SKM-1 treated with dmso at 0.1 percent for 144 hours (cell line): ENCODE measurements at regions not wholly inside any gene's neighbourhood (a gene's known extent, or its start where the extent isn't known, plus 50 kb on each side); places are given as distances from the start of the nearest gene placed in this dataset.
"Not testable (repeated sequence)": the region's sequence is repeated elsewhere in the genome, so short reads cannot be mapped to it uniquely, and the experiment has no call there.

Experiments
- DNase-seq: peaks from one replicate; lab custom pipeline; 2025; ENCODE audit not compliant: unreplicated experiment; lab: John Stamatoyannopoulos, UW

DNA sequence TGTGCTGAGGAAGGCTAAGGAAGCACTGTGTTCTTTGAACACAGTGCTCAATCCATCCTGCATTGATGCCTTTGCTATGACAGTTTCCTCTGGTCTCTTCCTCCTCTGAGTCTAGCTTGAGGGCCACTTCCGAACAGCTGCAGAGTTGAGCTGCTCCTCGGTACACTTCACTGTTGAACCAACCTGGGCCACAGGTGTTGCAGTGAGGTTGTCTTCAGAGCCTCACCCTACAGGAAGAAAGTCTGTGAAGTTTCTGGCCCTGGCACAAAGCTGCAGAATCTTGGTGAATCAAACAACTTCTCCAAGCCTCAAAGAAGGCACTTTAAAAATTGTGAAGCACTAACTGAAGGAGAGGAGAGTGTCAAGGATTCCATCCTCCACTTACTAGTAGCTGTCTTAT lies 394.0 kb downstream of the KCNRG start:
- DNase-seq, result no peak

DNA sequence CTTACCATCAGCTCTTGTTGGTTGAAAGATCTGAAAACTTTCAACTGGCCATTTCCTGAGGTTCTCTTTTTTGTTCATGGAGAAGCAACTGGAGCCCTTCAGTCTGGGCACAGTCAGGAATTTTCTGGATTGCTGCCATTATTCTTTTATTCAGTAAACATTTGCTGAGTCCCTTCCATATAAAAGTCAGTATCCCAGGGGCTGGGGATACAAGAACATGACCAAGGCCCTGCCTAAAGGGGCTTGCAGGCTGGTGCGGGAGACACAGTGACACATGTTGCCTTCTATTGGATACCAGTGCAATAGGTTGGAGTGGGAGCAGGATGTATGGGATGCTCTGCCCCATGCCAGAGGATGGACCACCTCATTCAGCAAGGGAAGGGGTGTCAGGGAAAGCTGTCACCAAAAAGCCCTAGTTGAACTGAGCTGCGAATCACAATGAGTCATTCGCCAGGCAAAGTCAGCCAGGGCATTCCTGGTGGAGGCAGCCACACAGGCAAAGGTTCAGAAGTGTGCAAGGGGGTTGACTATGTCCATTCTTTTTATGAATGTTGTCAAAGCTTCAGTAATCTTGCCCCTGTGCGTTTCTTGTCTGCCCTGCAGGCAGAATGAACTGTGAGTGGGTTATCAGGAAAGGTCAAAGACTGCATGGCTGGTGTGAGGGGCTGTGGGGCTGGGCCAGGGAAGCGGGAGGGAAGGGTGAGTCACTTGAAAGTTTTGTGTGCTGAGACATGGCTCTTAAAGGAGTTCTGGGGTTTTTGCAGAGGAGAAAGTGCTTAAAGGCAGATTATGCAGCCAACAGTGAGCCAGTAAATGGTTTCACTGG lies 395.9 kb downstream of the KCNRG start:
- DNase-seq, result no peak

DNA sequence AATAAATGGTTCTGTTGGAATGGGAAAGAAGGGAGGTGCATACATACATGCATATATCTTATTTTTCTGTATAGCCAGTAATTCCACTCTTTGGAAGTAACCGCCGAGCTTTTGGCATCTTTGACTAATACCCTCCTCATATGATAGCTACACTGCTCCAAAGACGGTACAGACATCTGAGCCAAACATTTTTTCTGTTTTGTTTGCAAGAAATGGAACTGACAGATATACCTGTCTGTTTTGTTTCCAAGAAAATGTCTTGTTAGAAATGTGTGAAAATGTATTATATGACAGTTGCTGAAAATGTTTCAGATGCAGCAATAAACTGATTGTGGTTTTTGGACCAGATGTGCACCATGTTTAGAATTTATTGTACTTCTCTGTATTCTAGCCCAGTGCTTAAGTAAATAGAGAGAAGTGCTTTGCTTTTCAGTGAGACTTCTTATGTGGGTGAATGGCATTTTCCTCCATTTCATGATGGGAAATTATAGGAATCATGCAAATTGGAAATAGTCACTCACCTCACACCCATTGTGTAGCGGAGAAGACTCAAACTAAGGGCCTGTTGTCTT lies 396.9 kb downstream of the KCNRG start:
- DNase-seq, result no peak

DNA sequence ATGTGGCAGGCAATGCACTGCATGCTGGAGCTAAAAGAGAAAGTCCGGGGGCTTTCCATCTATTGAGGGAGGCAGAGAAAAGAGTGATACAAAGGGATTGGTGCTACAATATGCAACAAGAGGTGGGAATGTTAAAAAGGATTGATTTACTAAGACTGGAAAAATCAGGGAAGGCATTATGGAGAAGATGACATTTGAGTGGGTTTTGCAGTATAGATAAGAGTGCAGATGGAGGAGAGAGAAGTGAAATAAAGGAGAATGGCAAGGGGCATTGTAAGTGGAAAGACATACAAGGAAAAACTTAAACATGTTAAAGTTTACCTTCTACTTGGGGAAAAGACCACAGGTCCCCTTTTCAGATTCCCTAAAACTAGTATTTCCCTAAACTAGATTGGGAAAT lies 399.4 kb downstream of the KCNRG start:
- no peak for DNase-seq

DNA sequence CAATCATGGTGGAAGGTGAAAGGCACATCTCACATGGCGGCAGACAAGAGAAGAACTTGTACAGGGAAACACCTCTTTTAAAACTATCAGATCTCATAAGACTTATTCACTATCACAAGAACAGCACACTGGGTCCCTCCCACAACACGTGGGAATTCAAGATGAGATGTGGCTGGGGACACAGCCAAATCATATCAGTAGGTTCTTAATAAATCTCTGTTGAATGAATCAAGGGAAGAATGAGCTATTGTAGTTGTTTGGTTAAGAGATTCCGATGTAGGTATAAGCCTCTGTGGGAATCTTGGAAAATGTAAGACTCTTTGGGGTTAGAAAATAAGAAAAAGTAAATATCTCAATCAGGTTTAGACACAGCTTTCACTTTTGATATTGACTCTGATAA lies 400.2 kb downstream of the KCNRG start:
- no peak for DNase-seq

DNA sequence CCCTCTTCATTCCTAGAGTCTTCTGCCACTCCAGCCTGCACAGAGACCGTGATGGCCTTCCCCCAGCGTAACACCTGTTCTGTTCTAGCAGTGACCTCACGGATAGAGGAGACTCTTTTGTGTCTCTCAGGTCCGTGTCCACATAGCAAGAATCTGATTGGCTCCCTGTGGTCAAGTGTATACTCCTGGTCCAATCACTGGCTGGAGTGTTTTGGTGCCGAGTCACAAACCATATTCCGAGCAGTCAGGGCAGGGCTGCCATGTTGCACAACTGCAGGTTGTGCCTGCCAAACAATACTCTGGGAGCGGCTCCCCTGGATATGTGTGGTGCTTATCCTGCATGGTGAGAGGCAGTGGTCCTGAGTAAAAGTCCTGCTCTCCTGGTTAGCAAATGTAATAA lies 402.4 kb downstream of the KCNRG start:
- no peak for DNase-seq

DNA sequence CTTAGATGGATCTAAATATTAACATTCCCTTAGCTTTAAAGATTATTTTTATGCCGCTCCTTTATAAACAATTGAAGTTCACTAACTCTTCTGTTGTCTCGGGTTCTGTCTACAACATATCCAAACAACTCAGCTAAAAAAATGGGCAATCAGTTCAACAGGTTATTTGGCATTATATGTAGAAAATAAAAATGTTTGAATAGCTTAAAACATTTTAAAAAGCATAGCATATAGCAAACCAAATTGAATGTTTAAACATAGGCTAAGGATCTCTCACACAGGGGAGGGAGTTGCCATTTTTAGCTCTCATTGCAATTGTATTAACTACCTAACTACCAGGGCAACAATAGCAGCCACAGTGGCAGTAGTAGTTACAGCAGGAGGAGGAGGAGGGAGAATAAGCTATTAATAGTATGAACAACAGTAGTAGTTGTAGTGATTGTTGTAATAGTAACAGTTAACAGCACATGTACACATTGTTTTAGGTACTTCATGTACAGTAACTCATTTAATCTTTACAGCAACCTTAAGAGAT lies 404.2 kb downstream of the KCNRG start:
- DNase-seq, result no peak

DNA sequence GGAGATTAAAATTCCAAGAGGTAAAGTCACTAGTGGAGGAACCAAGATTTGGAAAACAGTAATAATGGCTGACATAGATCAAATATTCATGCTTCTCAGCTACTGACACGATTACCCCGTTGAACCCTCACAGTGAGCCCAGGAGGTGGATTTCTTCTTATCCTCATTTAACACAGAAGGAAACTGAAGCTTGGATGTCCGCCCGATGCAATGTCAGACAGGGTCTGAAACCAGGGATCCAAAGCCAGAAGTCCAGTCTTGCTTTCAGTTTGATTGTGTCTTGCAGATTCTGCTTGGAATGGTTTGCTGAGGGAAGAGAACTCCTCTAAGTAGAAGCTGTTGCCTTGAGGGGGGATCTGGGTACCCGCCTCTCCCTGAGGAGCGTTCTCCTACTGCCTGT lies 404.7 kb downstream of the KCNRG start:
- no peak for DNase-seq

DNA sequence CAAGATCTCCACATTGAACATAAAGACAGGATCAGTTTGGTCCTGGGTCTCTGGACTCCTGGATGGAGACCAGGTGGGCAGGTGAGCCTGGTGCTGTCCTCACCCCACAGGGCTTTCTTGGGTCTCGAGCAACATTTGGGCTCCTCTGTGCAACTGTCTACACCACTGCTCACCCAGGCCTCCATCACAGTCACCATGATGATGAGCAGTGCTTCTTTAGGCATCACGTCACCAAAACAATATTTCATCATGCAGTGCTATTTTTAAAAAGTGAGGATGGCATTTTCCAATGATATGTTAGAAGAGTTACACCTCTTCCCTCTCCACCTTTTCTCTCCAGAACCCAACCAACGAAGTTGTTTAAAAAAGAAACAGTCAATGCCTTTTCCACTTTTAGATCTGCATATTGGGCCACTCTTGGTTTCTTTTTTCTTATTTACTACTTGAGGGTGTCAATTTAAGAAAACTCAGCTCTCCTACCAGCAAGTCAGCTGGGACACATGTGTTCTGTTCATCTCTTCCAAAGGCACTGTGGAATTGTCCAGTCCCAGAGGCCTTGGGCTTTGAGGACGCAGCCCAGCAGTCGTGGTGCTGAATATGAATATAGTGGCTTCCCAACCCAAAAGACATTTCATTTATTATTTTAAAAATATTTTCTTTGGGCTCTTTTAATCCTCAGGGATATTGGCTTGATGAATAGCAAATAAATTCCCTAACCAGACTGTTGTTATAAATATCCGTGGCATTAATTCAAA lies 405.7 kb downstream of the KCNRG start:
- no peak for DNase-seq

DNA sequence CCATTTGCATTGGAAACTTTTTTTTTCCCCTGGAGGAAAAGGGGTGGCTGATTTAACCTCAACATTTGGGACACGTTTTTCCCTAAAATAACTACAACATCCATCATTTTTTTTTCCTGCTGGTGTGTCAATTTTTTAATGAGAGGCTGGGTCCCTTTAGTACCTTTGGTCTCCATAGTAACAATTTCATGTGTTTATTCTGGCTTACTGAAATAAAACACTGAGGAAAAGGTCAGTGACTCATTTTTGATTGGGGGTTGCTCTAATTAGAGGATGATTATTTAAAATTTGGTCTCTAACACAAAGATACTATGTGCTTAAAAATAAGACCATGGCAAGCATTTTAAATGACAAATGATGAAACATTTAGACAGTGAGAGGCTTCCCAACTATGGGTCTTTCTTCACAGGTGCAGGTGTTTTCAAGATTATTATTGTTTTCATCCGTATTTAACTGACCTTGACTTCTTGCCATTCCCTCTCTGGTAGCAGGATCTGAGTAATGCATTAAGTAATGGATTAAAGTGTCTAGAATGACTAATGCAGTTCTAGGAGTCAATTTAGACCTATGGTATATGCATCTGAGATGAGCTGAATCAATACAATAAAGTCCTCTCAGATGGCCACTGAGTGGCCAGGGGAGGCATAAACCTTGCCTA lies 406.4 kb downstream of the KCNRG start:
- no peak for DNase-seq

DNA sequence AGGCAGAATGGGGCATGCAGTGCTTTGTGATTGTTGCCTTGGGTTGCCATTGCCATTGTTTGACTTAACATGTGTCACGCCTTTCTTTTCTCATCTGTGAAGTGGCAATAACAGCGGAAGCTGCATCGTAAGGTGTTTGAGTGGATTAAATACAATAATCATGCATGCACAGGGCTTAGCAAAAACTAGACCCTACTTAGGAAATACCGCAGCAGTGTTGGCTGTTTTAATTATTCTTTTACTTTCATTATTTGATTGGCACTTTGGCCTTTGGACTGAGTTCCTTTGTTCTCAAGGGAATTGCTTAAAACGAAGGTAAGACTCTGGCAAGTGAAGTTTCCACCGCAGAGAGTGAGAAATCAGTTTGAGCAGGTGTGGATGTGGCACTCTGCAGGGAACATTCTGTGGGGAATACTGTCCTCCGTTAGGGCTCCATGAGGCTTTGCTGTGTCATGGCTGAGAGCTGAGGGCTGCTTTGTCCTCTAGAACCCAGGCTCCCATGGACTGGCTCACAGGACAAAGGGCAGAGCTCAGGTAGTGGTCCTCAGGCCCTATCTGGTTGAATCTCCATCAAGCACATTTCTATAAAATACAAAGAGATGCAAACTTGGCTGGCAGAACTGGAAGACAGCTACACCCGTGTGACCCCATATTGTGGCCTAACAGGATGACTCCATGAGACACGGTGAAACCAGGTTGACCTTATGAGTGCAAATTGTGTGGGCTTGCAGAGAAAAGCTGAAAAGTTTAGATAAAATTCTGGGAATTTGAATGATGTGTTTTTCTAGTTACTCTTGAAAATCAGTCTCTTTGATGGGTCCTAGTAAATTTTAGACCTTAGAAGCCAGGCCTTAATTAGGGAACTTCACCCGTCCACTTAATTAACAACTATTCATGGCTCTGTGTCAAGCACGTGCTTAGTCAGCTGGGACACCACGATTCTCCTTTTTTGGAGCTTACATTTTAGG lies 407.2 kb downstream of the KCNRG start:
- no peak for DNase-seq

DNA sequence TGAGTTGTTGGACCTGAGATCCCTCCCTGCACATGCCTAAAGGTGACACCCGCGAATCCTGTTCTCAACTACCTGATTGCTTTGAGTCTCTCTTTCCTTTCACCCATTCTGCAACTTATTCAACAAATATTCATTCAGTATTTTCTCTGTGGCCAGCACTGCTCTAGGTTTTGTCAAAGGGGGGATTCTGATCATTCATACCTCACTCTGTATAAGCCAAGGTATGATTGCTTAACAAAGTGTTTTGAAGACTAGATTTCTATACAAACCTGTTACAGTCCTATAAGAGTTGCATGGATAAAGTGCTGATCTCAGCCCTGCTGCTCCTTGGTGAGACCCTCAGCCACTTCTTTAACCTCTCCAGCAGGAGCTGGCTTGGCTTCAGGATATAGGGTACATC lies 409.7 kb downstream of the KCNRG start:
- no peak for DNase-seq

DNA sequence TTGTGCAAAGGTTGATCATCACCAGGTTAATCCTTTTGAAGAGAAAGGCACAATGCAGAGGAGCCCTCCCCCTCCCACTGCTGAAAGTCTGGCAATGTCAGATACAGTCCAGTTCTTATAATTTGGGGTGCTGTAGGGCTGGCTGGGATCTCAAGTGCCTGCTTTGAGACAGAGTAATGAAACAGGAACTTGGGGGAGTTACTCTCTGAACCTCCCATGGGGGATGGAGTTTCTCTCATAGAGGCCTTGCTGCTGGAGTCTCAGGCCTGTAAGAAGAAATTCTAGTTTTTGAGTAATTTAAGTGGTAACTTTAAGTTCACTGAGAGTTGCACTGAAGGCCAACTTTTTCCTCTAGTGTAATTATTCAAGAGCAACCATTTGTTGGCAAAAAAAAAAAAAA lies 410.5 kb downstream of the KCNRG start:
- DNase-seq, result no peak

DNA sequence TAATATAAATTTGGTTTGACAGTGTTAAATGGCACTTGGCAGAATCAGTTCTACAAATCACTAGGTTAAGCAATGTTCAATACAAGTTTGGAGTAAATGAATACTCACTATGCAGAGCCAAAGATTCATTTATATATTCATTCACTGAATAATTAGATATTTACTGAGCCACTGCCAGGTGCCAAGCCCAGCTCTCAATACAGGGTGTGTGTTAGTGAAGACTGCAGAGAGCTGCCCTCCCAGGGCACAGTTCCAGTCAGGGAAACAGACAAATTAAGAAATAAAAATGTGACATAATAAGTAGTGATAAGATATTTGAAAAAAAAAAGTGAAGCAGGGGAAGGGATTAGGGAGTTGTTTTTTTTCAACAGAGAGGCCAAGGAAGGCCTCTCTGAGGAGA lies 411.7 kb downstream of the KCNRG start:
- DNase-seq, result no peak

DNA sequence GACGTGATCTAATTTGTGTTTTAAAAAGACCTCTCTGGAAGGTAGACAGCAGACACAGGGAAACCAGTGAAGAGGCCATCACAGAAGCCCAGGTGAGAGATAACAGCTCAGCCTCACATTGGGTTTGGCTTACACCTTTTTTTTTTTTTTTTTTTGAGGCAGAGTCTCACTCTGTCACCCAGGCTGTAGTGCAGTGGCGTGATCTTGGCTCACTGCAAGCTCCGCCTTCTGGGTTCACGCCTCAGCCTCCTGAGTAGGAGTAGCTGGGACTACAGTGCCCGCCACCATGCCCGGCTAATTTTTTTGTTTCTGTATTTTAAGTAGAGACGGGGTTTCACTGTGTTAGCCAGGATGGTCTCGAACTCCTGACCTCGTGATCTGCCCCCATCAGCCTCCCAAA lies 412.3 kb downstream of the KCNRG start:
- DNase-seq, result not testable (repeated sequence)

DNA sequence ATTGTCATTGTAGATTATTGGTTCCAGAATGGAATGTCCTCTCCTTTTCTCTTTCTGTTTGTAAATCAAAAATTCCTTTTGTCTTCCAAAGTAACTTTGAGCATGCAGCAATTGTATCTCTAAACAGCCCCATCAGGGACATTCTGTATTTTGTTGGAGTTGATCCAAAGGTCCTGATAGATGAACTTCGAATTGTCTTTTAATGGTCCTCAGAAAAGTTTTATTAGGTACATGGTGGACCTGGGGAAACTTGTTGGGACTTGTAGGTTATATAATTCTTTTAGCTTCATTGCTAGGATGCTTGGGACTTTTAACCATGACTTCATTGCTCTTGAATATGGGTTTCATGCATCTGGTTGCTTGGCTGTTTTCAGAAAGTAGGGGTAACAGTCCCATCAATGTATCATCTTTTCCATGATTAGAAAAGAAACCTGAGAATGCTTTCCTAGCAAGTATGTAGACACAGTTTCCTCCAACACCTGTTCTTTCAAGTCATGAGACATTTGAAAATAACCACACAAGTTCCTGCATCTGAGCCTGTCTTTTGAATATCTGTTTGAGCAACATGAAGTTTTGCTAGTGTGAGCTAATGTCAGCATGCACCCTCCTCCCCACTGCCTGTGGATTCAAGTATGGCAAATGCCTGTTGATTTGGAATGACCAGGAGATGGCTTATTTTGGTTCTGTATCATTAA lies 413.1 kb downstream of the KCNRG start:
- no peak for DNase-seq

DNA sequence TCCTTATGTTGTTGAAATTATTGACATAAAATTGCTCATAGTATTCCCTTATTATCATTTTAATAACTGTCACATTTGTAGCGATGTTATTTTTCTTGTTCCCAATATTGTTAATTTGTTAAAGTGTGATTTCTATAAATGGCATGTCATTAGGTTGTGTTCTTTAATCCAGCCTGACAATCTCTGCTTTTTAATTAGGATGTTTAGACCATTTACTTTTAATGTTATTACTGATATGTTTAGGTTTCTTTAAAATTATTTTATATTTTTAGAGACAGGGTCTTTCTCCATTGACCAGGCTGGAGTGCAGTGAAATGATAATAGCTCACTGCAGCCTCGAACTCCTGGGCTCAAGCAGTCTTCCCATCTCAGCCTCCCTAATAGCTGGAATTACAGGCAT lies 408.5 kb downstream of the DLEU7 start:
- DNase-seq, result no peak

DNA sequence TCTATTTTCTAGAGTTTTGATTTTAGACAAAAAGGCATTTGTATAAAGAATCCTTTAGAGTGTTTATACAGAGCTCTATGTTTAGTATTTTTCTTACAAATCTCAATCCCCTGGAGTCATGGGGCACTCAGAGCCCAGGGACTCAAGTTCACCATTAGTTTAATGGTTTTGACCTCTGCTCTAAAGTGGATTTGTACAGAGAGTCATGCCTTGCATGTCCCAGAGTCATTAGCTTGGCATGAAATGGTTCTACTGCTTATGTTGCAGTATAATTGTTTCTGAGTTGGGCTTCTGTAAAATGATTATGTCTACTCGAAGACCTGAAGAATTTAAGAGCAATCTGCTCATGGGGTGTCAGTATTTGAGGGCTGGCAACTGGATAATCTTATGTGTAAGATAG lies 406.2 kb downstream of the DLEU7 start:
- DNase-seq, result no peak

DNA sequence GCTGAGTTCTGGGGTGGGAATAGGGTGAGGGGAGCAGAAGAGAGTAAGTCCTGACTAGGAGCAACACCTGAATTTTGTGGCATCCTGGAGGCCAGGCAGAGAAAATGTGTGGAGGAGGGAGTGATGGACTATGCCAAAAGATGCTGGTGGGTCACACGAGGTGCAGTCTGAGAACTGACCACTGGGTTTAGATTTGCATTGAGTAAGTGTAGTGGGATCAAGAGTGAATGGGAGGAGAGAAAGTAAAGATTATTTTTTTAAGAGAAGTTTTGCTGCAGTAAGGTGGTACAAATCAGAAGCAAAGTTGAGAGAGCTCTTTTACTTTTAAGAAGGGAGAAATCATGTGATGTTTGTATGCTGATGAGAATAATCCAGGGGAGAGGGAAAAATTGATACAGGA lies 405.1 kb downstream of the DLEU7 start:
- DNase-seq, result no peak

DNA sequence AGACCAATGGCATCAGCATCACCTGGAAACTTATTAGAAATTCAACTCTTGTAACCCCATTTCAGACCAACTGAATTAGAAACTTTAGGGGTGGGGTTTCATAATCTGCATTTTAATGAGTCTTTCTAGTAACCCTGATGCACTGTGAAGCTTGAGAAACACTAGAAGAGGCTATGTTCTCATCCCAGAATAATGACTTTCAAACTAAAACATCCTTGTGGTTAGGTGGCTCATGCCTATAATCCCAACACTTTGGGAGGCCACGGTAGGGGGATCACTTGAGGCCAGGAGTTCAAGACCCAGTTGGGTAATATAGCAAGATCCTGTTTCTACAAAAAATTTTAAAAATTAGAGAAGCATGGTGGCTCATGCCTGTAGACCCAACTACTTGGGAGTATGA lies 402.4 kb downstream of the DLEU7 start:
- no peak for DNase-seq
